ENCODE measurements at regions not wholly inside any gene's neighbourhood (a gene's known extent, or its start where the extent isn't known, plus 50 kb on each side); places are given as distances from the start of the nearest gene placed in this dataset.
"Not testable (repeated sequence)": the region's sequence is repeated elsewhere in the genome, so short reads cannot be mapped to it uniquely, and the experiment has no call there.

GRCh38 chr13:110813646-110814624 is 100.4 kb downstream of the ING1 start:
- DNase-seq (ENCODE audit: low spot score in 2 of 2), result no peak
- Mint-ChIP-seq H3K4me3 (no peak overlapping the region), H3K36me3 (no peaks in the 10 kb centered on the region), H3K4me1 (no peaks in the 10 kb centered on the region), H3K9me3 (no peaks in the 10 kb centered on the region), H3K27me3 (peaks cover 25% of the 10 kb centered on the region), H3K27ac (no peak overlapping the region)
- ATAC-seq (ENCODE audit: low read depth), result no peak

GRCh38 chr13:110815471-110816204 is 99.2 kb downstream of the ANKRD10 start:
- DNase-seq (ENCODE audit: low spot score in 2 of 2) (no peak), ATAC-seq (ENCODE audit: low read depth) (no peak)
- no peaks in the 10 kb centered on the region for H3K36me3 Mint-ChIP-seq
- H3K4me3 Mint-ChIP-seq, result no peak overlapping the region
- no peaks in the 10 kb centered on the region for H3K9me3 Mint-ChIP-seq
- H3K4me1 Mint-ChIP-seq, result peaks cover 5% of the 10 kb centered on the region
- no peak overlapping the region for H3K27ac Mint-ChIP-seq
- peaks cover 22% of the 10 kb centered on the region for H3K27me3 Mint-ChIP-seq

GRCh38 chr13:110816500-110816899 is 98.4 kb downstream of the ANKRD10 start:
- no peaks in the 10 kb centered on the region for H3K9me3 Mint-ChIP-seq

GRCh38 chr13:110817143-110817542 is 97.7 kb downstream of the ANKRD10 start:
- Mint-ChIP-seq H3K27me3 (peaks cover 9% of the 10 kb centered on the region), H3K4me1 (peaks cover 5% of the 10 kb centered on the region), H3K27ac (no peak overlapping the region), H3K36me3 (no peaks in the 10 kb centered on the region), H3K9me3 (no peaks in the 10 kb centered on the region), H3K4me3 (no peak overlapping the region)
- no peak for DNase-seq (ENCODE audit: low spot score in 2 of 2)
- no peak for ATAC-seq (ENCODE audit: low read depth)

More at GRCh38 chr13:110816500-110816899, 98.4 kb downstream of the ANKRD10 start:
- Mint-ChIP-seq H3K36me3 (no peaks in the 10 kb centered on the region), H3K4me1 (peaks cover 5% of the 10 kb centered on the region), H3K4me3 (no peak overlapping the region), H3K27me3 (peaks cover 14% of the 10 kb centered on the region), H3K27ac (no peak overlapping the region)
- ATAC-seq (ENCODE audit: low read depth), result no peak
- no peak for DNase-seq (ENCODE audit: low spot score in 2 of 2)

- Mint-ChIP-seq H3K9me3 (no peaks in the 10 kb centered on the region), H3K27me3 (no peaks in the 10 kb centered on the region), H3K4me3 (no peak overlapping the region), H3K27ac (no peak overlapping the region), H3K4me1 (peaks cover 5% of the 10 kb centered on the region), H3K36me3 (no peaks in the 10 kb centered on the region)
- ATAC-seq (ENCODE audit: low read depth), result no peak
- DNase-seq (ENCODE audit: low spot score in 2 of 2), result no peak
These were observed 96.1 kb downstream of the ANKRD10 start for GRCh38 chr13:110818747-110819146.

- Mint-ChIP-seq H3K27me3 (no peaks in the 10 kb centered on the region), H3K9me3 (no peaks in the 10 kb centered on the region), H3K4me1 (peaks cover 5% of the 10 kb centered on the region), H3K27ac (no peak overlapping the region), H3K4me3 (no peak overlapping the region), H3K36me3 (no peaks in the 10 kb centered on the region)
- DNase-seq (ENCODE audit: low spot score in 2 of 2) (peak; percentile 72 to 80), ATAC-seq (ENCODE audit: low read depth) (peak; percentile 87)
These were observed 95.5 kb downstream of the ANKRD10 start for GRCh38 chr13:110819203-110820014.

- Mint-ChIP-seq H3K27ac (no peak overlapping the region), H3K4me3 (no peak overlapping the region), H3K36me3 (no peaks in the 10 kb centered on the region), H3K27me3 (no peaks in the 10 kb centered on the region), H3K9me3 (no peaks in the 10 kb centered on the region), H3K4me1 (peaks cover 5% of the 10 kb centered on the region)
- DNase-seq (ENCODE audit: low spot score in 2 of 2) (no peak), ATAC-seq (ENCODE audit: low read depth) (no peak)
These were observed 94.5 kb downstream of the ANKRD10 start for GRCh38 chr13:110820322-110820721.

GRCh38 chr13:110821837-110822668 is 92.8 kb downstream of the ANKRD10 start:
- not testable (repeated sequence) for H3K9me3 Mint-ChIP-seq; H3K4me1 Mint-ChIP-seq; ATAC-seq (ENCODE audit: low read depth); H3K36me3 Mint-ChIP-seq; H3K4me3 Mint-ChIP-seq; H3K27me3 Mint-ChIP-seq; DNase-seq (ENCODE audit: low spot score in 2 of 2); H3K27ac Mint-ChIP-seq

- ATAC-seq (ENCODE audit: low read depth) (no peak), DNase-seq (ENCODE audit: low spot score in 2 of 2) (no peak)
- Mint-ChIP-seq H3K27ac (no peak overlapping the region), H3K4me3 (no peak overlapping the region), H3K4me1 (peaks cover 8% of the 10 kb centered on the region), H3K27me3 (peaks cover 2% of the 10 kb centered on the region), H3K36me3 (no peaks in the 10 kb centered on the region), H3K9me3 (peaks cover 2% of the 10 kb centered on the region)
These were observed 92.3 kb downstream of the ANKRD10 start for GRCh38 chr13:110822669-110822945.

- Mint-ChIP-seq H3K4me1 (peaks cover 3% of the 10 kb centered on the region), H3K27me3 (peaks cover 4% of the 10 kb centered on the region), H3K4me3 (no peak overlapping the region), H3K9me3 (peaks cover 2% of the 10 kb centered on the region), H3K27ac (no peak overlapping the region), H3K36me3 (no peaks in the 10 kb centered on the region)
- ATAC-seq (ENCODE audit: low read depth), result no peak
- DNase-seq (ENCODE audit: low spot score in 2 of 2), result no peak
These were observed 90.1 kb downstream of the ANKRD10 start for GRCh38 chr13:110824702-110825300.

- Mint-ChIP-seq H3K9me3 (peaks cover 2% of the 10 kb centered on the region), H3K4me1 (peaks cover 3% of the 10 kb centered on the region), H3K4me3 (no peak overlapping the region), H3K36me3 (no peaks in the 10 kb centered on the region), H3K27ac (no peak overlapping the region), H3K27me3 (peaks cover 6% of the 10 kb centered on the region)
- ATAC-seq (ENCODE audit: low read depth) (no peak), DNase-seq (ENCODE audit: low spot score in 2 of 2) (no peak)
These were observed 89.4 kb downstream of the ANKRD10 start for GRCh38 chr13:110825516-110825915.

GRCh38 chr13:110826101-110826500 is 88.8 kb downstream of the ANKRD10 start:
- Mint-ChIP-seq H3K4me1 (peaks cover 3% of the 10 kb centered on the region), H3K36me3 (no peaks in the 10 kb centered on the region), H3K27me3 (peaks cover 6% of the 10 kb centered on the region), H3K4me3 (no peak overlapping the region), H3K27ac (no peak overlapping the region), H3K9me3 (peaks cover 2% of the 10 kb centered on the region)
- ATAC-seq (ENCODE audit: low read depth) (no peak), DNase-seq (ENCODE audit: low spot score in 2 of 2) (no peak)
